Femur (tissue), 1 donor: ENCODE measurements at regions not wholly inside any gene's neighbourhood (a gene's known extent, or its start where the extent isn't known, plus 50 kb on each side); places are given as distances from the start of the nearest gene placed in this dataset.
A peak's percentile ranks its signal among the peaks of the same experiment; 100 is the strongest.

ENCODE experiments used
- DNase-seq: peaks from one replicate; pipeline ENCODE4 v3.0.0-alpha.2; 2017

DNA sequence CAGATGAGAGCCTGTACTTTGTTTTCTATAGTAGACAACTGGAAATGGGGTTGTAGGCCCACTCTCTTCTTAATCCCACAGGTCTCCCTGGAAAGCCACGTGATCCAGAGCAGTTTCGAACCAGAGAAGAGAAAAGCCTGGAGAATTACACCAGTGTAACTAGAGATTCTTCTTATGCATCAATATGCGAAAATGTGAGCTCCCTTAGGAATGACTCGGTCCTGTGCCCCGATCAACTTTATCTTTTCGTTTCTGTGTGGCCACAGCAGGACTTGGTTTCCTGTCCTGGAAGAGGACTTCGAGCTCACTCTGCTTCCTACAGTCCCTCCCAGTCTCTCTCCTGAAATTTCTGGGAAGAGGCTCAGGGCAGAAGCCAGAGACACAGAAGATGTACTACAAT is 73.8 kb upstream of the TPM1 start:
- no peak for DNase-seq

DNA sequence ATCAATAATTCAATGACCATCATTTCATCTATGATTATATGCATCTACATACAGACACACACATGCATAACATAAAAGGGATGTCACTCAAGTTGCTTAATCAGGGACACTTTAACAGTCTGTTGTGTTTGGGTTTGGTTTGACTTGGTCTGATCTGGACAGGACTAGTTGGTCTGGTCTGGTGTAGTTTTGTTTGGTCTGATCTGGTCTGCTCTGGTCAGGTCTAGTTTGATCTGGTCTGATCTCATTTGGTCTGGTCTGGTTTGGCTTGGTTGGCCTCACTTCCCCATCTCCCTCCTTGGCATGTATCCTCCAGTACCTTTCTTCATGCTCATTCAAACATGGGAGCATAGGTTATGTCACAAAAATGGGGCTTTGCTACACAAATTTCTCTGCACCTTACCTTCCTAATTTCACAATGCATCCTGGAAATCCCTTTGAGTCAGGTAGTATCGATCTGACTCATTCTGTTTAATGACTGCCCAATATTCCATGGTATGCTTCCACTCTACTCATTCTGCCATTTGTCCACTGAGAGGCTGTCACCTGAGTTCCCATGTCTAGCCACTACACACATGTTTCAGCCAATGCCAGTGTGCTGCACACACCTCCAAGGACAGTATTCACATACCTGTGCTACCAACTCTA is 73.0 kb upstream of the TPM1 start:
- DNase-seq = no peak

DNA sequence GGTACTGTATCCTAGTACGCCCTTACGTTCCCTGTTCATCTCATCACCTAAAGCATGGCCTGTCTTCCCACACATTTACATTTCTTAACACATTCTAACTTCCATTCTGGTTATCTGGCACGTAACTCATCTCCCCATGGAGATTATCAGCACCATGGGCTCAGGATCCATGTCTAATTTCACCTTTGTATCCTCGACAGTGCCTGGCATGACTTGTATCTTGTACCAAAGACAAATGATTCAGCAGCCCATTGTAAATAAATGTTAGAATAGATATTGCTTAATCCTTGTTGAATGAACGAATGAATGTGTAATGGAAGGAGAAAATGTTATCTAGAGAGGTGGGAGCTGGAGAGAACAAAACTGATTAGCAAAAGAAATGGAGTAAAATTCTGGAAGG is 69.7 kb upstream of the TPM1 start:
- DNase-seq = no peak

DNA sequence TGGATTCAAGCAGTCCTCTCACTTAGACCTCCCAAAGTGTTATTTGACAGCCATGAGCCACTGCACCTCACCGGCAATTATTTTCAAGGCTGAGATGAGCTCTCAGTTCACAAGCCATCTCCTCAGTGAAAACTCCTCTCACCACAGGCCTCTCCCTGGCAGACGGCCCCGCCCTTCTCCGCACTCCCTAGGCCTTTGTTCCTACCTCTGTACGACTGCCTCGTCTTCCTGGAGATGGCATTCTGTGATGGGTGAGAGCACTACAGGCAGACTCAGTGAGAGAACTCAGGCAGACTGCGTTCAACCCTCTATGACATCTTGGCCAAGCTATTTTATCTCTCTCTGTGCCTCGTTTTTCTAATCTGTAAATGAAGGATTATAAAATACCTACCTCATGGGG is 67.0 kb upstream of the TPM1 start:
- DNase-seq = no peak

DNA sequence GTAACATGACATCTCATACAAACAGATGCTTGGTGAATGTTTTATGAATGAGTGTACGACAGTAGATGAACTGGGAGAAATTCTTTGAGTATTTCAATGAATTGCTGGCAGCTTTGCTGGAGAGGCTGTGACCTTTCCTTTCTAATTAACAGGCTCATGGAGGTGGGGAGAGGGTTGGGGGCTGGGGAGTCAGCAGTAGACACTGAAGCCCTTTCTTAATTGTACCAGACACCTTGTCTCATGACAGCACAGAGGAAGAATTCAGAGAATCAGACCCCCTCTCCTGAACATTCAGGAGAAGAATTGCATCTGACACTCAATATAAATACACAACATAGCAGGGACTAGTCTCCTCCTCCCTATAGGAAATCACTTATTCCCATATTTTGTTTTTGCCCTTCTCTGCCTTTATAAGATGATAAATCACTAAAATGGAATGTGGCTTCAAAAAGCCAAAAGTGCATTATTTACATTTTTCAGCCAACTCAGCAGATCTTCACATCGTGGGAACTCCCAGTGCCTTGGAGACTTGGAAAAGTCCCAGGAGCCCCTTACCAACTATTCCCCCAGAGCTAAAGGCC is 66.2 kb upstream of the TPM1 start:
- no peak for DNase-seq

DNA sequence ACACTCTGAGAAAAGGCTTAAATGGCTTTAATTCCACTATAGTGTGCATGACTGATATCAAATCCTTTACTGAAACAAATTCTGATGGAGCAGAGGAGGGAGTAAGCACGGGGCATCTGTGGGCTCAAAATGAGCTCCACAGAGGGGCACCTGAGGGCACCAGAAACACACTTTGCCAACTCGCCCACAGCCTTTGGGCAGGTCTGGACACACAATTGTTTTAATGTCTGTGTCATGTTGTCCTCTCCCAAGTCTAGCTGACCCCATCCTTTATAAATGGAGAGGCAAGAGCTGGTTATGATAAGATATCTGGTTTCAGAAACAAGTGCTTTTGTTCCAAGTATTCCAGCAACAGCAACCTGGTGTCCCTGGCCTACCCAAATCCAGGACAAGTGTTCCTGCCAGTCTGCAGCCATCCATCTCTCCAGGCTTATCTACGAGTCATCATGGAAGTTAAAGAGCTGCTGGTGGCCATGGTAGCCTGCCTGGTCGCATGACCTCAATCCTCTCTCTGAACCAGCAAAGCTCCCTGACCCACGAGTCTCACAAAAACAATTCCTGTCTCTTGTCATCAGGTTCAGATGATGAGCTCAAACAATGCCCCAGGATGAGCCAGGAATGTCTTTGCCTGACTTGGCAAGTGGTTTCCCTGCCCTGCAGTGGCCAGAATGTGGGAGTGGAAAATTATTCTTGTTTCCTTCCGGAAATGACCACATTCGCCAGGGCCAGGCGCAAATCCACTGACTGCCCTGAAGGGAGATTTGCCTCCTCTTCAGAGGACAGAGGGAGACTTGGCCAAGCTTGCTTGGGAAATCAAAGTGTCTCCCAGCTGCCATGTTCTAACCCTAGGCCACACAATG is 64.4 kb upstream of the TPM1 start:
- no peak for DNase-seq

DNA sequence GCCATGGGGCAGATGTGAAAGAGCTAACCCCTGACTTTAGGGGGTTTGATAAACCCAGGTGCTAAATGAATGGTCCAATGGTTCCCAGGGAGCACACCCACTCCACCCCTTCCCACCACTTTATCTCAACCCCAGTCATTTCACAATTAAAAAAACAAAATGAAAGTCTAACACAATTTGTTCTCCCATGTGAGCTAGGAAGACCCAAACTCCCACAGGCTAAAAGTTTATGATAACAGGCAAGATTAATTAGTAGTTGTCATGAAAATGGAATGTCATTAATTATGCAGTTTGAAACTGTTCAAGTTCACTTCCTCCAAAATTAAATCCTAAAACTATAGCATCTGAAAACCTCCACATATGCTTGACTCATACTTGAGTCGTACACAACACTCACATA is 63.3 kb upstream of the TPM1 start:
- no peak for DNase-seq

DNA sequence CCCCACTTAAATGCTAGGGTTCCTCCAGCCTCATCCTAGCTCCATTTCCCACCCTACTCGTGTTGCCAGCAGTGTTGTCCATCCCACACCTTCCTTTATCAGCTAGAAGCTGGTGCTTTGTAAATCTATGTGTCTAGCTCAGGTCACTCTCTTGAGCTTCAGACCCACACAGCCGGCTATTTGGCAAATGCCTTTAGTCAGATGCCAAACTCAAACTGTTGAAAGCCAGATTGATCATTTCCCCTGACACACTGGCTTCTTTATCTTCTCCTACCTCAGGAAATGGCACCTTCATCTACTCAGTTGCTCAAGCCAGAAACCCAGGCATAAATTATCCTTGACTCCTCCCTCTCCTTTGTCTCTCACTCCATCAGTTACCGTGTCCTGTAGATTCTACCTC is 61.5 kb upstream of the TPM1 start:
- no peak for DNase-seq

DNA sequence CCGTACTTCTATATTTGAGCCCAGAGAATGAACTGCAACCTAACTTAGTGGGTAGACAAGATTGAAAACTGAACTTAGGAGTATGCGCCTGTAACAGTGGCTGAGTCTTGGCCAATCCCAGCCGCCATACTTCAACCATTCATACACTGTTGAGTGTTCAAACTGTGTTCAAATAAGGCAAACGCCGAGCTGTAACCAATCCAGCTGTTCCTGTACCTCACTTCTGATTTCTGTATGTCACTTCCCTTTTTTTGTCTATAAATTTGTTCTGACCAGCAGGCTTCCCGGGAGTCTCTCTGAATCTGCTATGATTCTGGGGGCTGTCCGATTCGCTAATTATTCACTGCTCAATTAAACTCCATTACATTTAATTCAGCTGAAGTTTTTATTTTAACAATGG is 58.6 kb upstream of the TPM1 start:
- no peak for DNase-seq

DNA sequence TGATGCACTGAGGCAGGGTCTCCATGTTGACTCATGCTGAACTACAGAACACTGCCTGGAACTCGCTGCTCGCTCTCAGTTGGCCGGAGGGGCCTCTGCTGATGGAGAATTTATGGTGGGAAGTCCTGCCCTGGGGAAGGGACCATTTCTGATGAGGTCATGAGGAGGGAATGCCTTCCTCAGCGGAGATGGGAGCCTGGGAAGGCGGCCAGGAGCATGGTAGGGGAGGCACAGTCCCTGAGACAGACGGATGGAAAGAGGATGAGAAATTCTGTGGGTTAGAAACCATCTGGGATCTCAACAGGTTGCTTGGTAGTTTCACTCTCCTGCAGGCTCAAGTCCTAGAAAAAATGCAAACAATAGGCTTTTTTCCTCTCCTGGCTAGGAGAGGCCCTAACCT is 56.8 kb upstream of the TPM1 start:
- no peak for DNase-seq

DNA sequence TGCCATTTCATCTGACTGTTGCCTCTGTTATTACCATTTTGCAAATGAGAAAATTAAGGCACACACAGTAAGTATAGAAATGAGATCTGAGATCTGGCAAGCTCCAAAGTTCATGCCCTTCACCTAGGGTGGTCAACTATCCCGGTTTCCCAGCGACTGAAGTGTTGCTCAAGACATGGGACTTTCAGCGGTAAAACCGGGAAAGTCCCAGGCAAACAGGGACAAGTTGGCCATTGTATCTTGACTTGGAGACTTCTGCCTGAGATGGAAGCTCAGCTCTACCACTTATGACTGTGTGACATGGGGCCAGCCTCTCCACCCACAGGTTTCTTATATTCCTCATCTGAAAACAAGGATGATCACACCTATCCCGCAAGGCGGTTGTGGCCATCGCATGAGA is 55.6 kb upstream of the TPM1 start:
- no peak for DNase-seq

DNA sequence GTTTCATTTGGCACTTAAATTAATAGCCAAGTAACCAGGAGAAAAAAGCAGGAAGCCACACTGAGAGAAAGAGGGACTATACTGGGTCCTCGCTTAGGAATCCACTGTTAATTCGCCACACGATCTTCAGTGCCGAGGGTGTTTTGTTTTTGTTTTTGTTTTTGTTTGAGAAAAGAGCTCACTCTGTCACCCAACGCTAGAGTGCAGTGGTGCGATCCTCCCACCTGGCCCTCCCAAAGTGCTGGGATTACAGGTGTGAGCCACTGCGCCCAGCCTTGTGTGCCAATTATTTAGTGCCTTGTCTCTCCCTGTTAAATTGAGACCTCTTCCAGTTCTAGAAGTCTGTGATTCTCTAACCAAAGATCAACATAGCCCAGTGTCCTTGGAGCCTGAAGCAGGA is 53.8 kb upstream of the TPM1 start:
- no peak for DNase-seq

DNA sequence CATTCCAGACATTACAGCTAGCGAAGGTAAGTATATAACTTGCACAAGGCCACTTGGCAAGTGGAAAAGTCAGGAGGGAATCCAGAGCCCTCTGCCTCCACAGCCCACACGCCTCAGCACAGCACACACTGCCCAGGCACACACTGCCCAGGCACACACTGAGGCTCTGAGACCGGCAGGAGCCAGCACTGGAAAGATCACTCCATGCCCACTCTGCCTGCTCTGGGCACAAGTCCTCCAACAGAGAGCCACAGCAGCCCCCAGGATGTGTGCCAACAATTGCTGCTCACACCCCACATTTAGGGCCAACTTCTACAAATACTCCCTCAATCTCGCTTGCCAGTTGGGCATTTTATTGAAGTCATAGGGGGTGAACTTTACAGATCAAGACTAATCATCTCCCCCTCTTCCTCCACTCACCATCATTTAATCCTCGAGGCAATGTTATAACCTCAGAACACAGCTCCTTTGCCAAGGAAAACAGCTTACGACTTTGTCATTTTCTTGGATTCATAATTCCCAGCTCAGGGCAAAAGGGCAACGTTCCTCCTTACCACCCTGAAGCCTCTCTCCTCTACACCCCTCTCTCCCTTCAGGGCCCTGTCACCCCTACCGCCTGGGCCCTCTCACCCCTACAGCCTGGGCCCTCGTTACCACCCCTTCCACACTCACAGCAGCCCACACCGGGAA is 53.0 kb upstream of the TPM1 start:
- DNase-seq = peak; percentile 36

DNA sequence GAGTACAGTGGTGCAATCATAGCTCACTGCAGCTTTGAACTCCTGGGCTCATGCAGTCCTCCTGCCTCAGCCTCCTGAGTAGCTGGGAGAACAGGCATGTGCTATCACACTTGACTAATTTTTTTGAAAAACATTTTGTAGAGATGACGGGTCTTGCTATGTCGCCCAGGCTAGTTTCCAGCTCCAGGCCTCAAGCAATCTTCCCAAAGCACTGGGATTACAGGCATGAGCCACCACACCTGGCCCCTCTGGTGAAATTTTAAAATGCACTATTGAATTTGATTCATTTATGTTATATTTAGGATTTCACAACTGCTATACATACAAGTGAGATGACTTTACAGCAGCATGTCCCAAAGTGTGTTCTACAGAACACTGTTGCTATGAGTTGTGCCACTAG is 50.8 kb upstream of the TPM1 start:
- DNase-seq = no peak

DNA sequence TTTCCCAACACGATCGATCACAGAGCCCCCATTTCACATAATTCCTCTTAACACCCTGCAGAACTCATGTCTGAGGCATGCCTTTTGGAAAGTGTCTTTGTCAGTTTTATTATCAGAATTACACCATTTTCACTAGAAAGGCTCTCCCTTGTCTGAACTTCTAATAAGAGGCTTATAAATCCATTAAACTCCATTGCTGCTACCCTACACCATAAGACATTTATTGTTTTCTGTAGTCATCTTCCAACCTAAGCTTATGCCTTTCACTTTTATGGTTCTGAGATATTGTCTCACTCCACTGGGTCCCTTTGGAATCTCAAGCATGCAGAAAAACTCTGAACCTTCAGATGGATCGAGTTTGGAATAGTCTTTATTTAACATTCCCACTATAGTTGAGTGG is 50.2 kb upstream of the TPM1 start:
- DNase-seq = no peak
